ENCODE measurements at regions not wholly inside any gene's neighbourhood (a gene's known extent, or its start where the extent isn't known, plus 50 kb on each side); places are given as distances from the start of the nearest gene placed in this dataset.

DNA sequence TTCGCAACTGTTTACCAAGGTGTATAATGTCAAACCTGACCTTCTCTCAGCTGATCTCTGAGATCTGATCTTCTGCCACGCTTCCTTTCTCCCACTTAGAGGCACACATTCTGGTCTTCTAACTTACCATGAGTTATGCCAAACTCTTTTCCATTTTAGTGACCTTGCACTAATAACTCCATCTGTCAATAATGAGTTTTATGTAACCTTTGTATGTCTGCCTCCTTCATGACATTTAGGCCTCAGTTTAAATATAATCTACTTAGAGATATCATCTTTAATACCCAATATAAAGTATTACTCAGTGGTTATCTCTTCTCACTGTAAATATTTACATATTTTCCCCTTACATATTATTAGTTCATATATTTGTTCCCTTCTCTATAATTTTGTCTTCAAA, 827.5 kb upstream of the PCDH20 start:
- no peaks in the 10 kb centered on the region for H3K36me3 ChIP-seq
- TF ChIP-seq, protein P1, sequence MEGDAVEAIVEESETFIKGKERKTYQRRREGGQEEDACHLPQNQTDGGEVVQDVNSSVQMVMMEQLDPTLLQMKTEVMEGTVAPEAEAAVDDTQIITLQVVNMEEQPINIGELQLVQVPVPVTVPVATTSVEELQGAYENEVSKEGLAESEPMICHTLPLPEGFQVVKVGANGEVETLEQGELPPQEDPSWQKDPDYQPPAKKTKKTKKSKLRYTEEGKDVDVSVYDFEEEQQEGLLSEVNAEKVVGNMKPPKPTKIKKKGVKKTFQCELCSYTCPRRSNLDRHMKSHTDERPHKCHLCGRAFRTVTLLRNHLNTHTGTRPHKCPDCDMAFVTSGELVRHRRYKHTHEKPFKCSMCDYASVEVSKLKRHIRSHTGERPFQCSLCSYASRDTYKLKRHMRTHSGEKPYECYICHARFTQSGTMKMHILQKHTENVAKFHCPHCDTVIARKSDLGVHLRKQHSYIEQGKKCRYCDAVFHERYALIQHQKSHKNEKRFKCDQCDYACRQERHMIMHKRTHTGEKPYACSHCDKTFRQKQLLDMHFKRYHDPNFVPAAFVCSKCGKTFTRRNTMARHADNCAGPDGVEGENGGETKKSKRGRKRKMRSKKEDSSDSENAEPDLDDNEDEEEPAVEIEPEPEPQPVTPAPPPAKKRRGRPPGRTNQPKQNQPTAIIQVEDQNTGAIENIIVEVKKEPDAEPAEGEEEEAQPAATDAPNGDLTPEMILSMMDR (IDR thresholded peaks at IDR 0.05): no peak
- intact Hi-C loops (cut with DNase I): no loop called here
- H3K9me3 ChIP-seq: no peaks in the 10 kb centered on the region
- H3K27ac ChIP-seq: no peak overlapping the region
- H3K27me3 ChIP-seq: no peaks in the 10 kb centered on the region
- H3K9ac ChIP-seq (ENCODE audit: low read depth in 2 of 2, low read length in 2 of 2): no peak overlapping the region
- DNase-seq: no peak
- H3K4me1 ChIP-seq: no peaks in the 10 kb centered on the region
- no peak overlapping the region for H3K4me3 ChIP-seq

DNA sequence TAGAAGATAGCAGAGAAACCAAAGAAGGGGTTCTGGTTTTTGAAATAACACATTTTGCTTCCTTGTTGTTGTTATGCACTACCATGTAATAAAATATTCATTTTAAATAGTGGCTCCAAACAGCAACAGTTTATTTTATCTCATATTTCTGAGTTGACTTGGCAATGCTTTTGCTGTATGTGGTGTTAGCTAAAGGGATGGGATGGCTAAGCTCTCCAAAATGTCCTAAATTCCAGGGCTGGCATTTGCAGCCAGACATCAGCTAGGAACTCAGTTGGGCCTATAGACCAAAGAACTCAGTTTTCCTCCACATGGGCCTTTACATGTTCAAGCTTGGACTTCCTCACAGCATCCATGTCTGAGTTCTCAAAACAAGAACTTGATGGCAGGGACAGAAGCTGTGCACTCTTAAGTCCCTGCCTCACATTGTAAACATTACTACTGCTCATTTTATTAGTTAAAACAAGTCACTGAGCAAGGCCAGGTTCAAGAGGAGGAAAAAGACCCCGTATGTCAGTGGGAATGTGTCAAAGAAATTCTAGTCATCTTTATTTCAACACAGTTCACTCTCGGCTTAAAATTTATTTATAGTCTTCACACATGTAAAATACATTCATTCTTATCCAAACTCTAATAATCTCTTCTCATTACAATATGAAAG, 819.3 kb upstream of the PCDH20 start:
- no peak overlapping the region for H3K9ac ChIP-seq (ENCODE audit: low read depth in 2 of 2, low read length in 2 of 2)
- H3K36me3 ChIP-seq: no peaks in the 10 kb centered on the region
- no peak overlapping the region for H3K27ac ChIP-seq
- no peaks in the 10 kb centered on the region for H3K9me3 ChIP-seq
- intact Hi-C loops (cut with DNase I): no loop called here
- H3K4me1 ChIP-seq: no peaks in the 10 kb centered on the region
- TF ChIP-seq, protein P1 (IDR thresholded peaks at IDR 0.05): no peak
- no peak for DNase-seq
- no peaks in the 10 kb centered on the region for H3K27me3 ChIP-seq
- no peak overlapping the region for H3K4me3 ChIP-seq

DNA sequence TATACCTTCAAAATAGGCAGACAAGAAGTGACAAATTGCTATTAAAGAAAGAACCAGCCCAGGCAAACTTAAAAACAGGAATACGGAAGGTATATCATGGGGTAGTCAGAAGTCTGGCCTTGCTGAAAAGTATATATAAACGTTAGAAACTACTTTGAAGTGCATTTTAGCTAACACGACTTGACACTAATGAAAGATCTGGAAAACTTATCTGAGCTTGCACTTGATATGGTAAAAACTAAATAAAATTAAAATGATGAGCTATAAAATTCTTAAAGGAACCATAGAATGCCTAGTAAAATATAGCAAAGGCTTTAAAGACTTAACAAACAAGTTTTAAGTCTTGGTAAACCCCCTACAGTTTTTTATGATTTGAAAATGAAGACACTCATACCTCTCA, 795.3 kb upstream of the PCDH20 start:
- intact Hi-C loops (cut with DNase I): no loop called here
- no peak overlapping the region for H3K27ac ChIP-seq
- no peaks in the 10 kb centered on the region for H3K36me3 ChIP-seq
- TF ChIP-seq, protein P1 (IDR thresholded peaks at IDR 0.05): no peak
- H3K4me3 ChIP-seq: no peak overlapping the region
- no peaks in the 10 kb centered on the region for H3K4me1 ChIP-seq
- no peaks in the 10 kb centered on the region for H3K9me3 ChIP-seq
- no peak overlapping the region for H3K9ac ChIP-seq (ENCODE audit: low read depth in 2 of 2, low read length in 2 of 2)
- no peak for DNase-seq
- H3K27me3 ChIP-seq: no peaks in the 10 kb centered on the region

DNA sequence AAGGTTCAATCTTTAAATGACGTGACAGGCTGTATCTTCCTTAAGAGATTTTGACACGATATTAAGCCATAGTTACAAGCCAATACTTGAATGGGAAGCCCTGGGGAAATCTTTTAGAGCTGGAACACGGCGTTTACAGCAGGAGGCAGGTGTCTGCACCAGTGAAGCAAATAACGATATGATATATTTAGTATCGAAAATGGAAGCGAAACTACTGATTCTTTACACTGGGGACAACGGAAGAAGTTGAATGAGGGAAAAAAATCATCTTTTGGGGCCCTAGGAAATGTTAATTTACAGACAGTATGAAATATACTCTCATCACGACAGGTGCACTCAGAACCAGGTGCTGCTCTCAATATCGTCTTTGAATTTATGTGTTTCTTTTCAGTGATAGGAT, 793.9 kb upstream of the PCDH20 start:
- Histone ChIP-seq H3K9me3 (no peaks in the 10 kb centered on the region), H3K27me3 (no peaks in the 10 kb centered on the region), H3K9ac (ENCODE audit: low read depth in 2 of 2, low read length in 2 of 2) (no peak overlapping the region), H3K27ac (no peak overlapping the region), H3K36me3 (no peaks in the 10 kb centered on the region), H3K4me3 (no peak overlapping the region), H3K4me1 (no peaks in the 10 kb centered on the region)
- TF ChIP-seq, protein P1 (IDR thresholded peaks at IDR 0.05): no peak
- intact Hi-C loops (cut with DNase I): no loop called here
- no peak for DNase-seq

DNA sequence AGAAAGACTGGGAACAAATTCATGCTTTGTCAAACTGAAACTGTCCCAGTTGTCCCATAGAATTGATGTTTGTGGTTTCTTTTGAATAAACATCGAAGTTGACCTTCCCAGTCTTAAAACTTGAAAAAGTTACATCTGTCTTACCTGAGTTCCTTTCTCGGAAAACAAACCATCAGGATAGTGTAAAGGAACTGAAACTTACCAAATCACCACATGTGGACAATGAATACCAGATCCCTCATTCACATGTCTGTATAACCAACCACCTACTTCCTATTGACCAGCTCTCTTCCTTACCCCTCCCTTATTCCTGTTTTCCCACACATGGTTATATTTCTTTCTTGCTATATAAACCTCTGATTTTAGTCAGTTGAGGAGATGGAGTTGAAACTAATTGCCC, 791.7 kb upstream of the PCDH20 start:
- Histone ChIP-seq H3K9ac (ENCODE audit: low read depth in 2 of 2, low read length in 2 of 2) (no peak overlapping the region), H3K9me3 (no peaks in the 10 kb centered on the region), H3K27ac (no peak overlapping the region), H3K27me3 (no peaks in the 10 kb centered on the region), H3K4me1 (no peaks in the 10 kb centered on the region), H3K4me3 (no peak overlapping the region), H3K36me3 (no peaks in the 10 kb centered on the region)
- intact Hi-C loops (cut with DNase I): no loop called here
- TF ChIP-seq, protein P1 (IDR thresholded peaks at IDR 0.05): no peak
- no peak for DNase-seq

Measured in colonic mucosa (tissue), 4 donors.